SK-N-SH treated with all-trans-retinoic acid at 6 μM for 48 hours (cell line): ENCODE measurements at regions not wholly inside any gene's neighbourhood (a gene's known extent, or its start where the extent isn't known, plus 50 kb on each side); places are given as distances from the start of the nearest gene placed in this dataset.
A peak's percentile ranks its signal among the peaks of the same experiment; 100 is the strongest.

ENCODE experiments used
- ATAC-seq: fragments of 200-7000 bp; cut with Tn5 transposase; 3 replicates; pipeline ENCODE4 v1.9.1; 2020; ENCODE audit warnings: mild to moderate bottlenecking, moderate library complexity
- ARNTL ChIP-seq: fragments of 450-650 bp; formaldehyde crosslinking; IDR thresholded peaks from 2 replicates; pipeline ENCODE4 v1.5.0; 2020; ENCODE audit warnings: low read depth, mild to moderate bottlenecking, moderate library complexity, borderline replicate concordance
- BACH2 ChIP-seq: fragments of 250-450 bp; sonication (Bioruptor Pico); IDR thresholded peaks from 2 replicates; pipeline ENCODE4 v1.9.0; 2021; ENCODE audit warnings: mild to moderate bottlenecking, borderline replicate concordance
- ESRRG ChIP-seq: fragments of 250-450 bp; sonication (Bioruptor Pico); IDR thresholded peaks from 2 replicates; pipeline ENCODE4 v1.6.1; 2021; ENCODE audit warnings: mild to moderate bottlenecking
- GLIS3 ChIP-seq: fragments of 250-450 bp; sonication (Bioruptor Pico); IDR thresholded peaks from 2 replicates; pipeline ENCODE4 v1.5.0; 2020; ENCODE audit warnings: mild to moderate bottlenecking, moderate library complexity
- ISL1 ChIP-seq: fragments of 250-450 bp; sonication (Bioruptor Pico); IDR thresholded peaks from 2 replicates; pipeline ENCODE4 v2.1.2; 2022; ENCODE audit warnings: mild to moderate bottlenecking, moderate library complexity
- OSR1 ChIP-seq: fragments of 250-450 bp; sonication (Bioruptor Pico); IDR thresholded peaks from 2 replicates; pipeline ENCODE4 v1.8.0; 2022; ENCODE audit warnings: moderate library complexity, mild to moderate bottlenecking, inconsistent platforms
- PPARA ChIP-seq: fragments of 250-450 bp; sonication (Bioruptor Pico); IDR thresholded peaks from 2 replicates; pipeline ENCODE4 v1.5.0; 2020; ENCODE audit warnings: mild to moderate bottlenecking, borderline replicate concordance
- RARB ChIP-seq: fragments of 250-450 bp; sonication (Bioruptor Pico); IDR thresholded peaks from 2 replicates; pipeline ENCODE4 v1.8.0; 2021; ENCODE audit warnings: mild to moderate bottlenecking, moderate library complexity
- SNAI2 ChIP-seq: fragments of 250-450 bp; sonication (Bioruptor Pico); IDR thresholded peaks from 2 replicates; pipeline ENCODE4 v1.5.0; 2020; ENCODE audit warnings: mild to moderate bottlenecking, moderate library complexity
- TCF4 ChIP-seq: fragments of 250-450 bp; sonication (Bioruptor Pico); IDR thresholded peaks from 2 replicates; pipeline ENCODE4 v1.8.0; 2021; ENCODE audit warnings: mild to moderate bottlenecking, moderate library complexity, borderline replicate concordance
- TOX ChIP-seq: fragments of 250-450 bp; sonication (Bioruptor Pico); IDR thresholded peaks from 2 replicates; pipeline ENCODE4 v1.8.0; 2021; ENCODE audit warnings: mild to moderate bottlenecking, moderate library complexity, borderline replicate concordance
- ZC3H10 ChIP-seq: fragments of 250-450 bp; sonication (Bioruptor Pico); IDR thresholded peaks from 2 replicates; pipeline ENCODE4 v1.5.1; 2021; ENCODE audit warnings: mild to moderate bottlenecking, moderate library complexity
- ZFP30 ChIP-seq: fragments of 450-650 bp; formaldehyde crosslinking; IDR thresholded peaks from 2 replicates; pipeline ENCODE4 v1.5.0; 2022; ENCODE audit warnings: mild to moderate bottlenecking, moderate library complexity
- ZNF565 ChIP-seq: fragments of 450-650 bp; formaldehyde crosslinking; conservative IDR thresholded peaks from 2 replicates; pipeline ENCODE4 v1.5.0; 2020; ENCODE audit warnings: low read depth, mild to moderate bottlenecking, moderate library complexity
- ZNF70 ChIP-seq: fragments of 450-650 bp; formaldehyde crosslinking; IDR thresholded peaks from 2 replicates; pipeline ENCODE4 v1.5.0; 2020; ENCODE audit warnings: mild to moderate bottlenecking, moderate library complexity
- ZNF8 ChIP-seq: fragments of 450-650 bp; formaldehyde crosslinking; IDR thresholded peaks from 2 replicates; pipeline ENCODE4 v1.5.0; 2020; ENCODE audit warnings: mild to moderate bottlenecking, moderate library complexity
- TF ChIP-seq, protein P1 (sequence below): fragments of 250-450 bp; sonication (Bioruptor Pico); IDR thresholded peaks from 2 replicates; pipeline ENCODE4 v1.5.1; 2020; ENCODE audit warnings: low read depth, mild to moderate bottlenecking, moderate library complexity
- TF ChIP-seq, protein P2 (sequence below): fragments of 250-450 bp; sonication (Bioruptor Pico); IDR thresholded peaks from 2 replicates; pipeline ENCODE4 v1.8.0; 2020; ENCODE audit warnings: mild to moderate bottlenecking, moderate library complexity, borderline replicate concordance
- TF ChIP-seq, protein P3 (sequence below): fragments of 250-450 bp; sonication (Bioruptor Pico); IDR thresholded peaks from 2 replicates; pipeline ENCODE4 v1.5.1; 2021; ENCODE audit warnings: mild to moderate bottlenecking, moderate library complexity
- TF ChIP-seq, protein P4 (sequence below): fragments of 250-450 bp; sonication (Bioruptor Pico); IDR thresholded peaks from 2 replicates; pipeline ENCODE4 v1.8.0; 2021; ENCODE audit warnings: low read depth, mild to moderate bottlenecking, moderate library complexity, borderline replicate concordance

GRCh38 chr6:54716877-54717276 lies 129.7 kb upstream of the FAM83B start:
- ATAC-seq: peak; percentile 51; the same call in 2 of the 3 replicates
- no peak for TF ChIP-seq OSR1 (CRISPR knock-in tag)
- no peak for TF ChIP-seq BACH2
- no peak for TF ChIP-seq ZC3H10 (CRISPR knock-in tag)
- TF ChIP-seq, protein P1, sequence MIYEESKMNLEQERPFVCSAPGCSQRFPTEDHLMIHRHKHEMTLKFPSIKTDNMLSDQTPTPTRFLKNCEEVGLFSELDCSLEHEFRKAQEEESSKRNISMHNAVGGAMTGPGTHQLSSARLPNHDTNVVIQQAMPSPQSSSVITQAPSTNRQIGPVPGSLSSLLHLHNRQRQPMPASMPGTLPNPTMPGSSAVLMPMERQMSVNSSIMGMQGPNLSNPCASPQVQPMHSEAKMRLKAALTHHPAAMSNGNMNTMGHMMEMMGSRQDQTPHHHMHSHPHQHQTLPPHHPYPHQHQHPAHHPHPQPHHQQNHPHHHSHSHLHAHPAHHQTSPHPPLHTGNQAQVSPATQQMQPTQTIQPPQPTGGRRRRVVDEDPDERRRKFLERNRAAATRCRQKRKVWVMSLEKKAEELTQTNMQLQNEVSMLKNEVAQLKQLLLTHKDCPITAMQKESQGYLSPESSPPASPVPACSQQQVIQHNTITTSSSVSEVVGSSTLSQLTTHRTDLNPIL (CRISPR knock-in tag): no peak
- TF ChIP-seq PPARA (CRISPR knock-in tag): no peak
- no peak for TF ChIP-seq TOX
- TF ChIP-seq, protein P2, sequence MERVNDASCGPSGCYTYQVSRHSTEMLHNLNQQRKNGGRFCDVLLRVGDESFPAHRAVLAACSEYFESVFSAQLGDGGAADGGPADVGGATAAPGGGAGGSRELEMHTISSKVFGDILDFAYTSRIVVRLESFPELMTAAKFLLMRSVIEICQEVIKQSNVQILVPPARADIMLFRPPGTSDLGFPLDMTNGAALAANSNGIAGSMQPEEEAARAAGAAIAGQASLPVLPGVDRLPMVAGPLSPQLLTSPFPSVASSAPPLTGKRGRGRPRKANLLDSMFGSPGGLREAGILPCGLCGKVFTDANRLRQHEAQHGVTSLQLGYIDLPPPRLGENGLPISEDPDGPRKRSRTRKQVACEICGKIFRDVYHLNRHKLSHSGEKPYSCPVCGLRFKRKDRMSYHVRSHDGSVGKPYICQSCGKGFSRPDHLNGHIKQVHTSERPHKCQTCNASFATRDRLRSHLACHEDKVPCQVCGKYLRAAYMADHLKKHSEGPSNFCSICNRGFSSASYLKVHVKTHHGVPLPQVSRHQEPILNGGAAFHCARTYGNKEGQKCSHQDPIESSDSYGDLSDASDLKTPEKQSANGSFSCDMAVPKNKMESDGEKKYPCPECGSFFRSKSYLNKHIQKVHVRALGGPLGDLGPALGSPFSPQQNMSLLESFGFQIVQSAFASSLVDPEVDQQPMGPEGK: no peak
- TF ChIP-seq ZFP30 (CRISPR knock-in tag): no peak
- TF ChIP-seq, protein P3, sequence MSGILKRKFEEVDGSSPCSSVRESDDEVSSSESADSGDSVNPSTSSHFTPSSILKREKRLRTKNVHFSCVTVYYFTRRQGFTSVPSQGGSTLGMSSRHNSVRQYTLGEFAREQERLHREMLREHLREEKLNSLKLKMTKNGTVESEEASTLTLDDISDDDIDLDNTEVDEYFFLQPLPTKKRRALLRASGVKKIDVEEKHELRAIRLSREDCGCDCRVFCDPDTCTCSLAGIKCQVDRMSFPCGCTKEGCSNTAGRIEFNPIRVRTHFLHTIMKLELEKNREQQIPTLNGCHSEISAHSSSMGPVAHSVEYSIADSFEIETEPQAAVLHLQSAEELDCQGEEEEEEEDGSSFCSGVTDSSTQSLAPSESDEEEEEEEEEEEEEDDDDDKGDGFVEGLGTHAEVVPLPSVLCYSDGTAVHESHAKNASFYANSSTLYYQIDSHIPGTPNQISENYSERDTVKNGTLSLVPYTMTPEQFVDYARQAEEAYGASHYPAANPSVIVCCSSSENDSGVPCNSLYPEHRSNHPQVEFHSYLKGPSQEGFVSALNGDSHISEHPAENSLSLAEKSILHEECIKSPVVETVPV (CRISPR knock-in tag): no peak
- TF ChIP-seq, all 23 proteins: peak for 0

- TF ChIP-seq, protein P4, sequence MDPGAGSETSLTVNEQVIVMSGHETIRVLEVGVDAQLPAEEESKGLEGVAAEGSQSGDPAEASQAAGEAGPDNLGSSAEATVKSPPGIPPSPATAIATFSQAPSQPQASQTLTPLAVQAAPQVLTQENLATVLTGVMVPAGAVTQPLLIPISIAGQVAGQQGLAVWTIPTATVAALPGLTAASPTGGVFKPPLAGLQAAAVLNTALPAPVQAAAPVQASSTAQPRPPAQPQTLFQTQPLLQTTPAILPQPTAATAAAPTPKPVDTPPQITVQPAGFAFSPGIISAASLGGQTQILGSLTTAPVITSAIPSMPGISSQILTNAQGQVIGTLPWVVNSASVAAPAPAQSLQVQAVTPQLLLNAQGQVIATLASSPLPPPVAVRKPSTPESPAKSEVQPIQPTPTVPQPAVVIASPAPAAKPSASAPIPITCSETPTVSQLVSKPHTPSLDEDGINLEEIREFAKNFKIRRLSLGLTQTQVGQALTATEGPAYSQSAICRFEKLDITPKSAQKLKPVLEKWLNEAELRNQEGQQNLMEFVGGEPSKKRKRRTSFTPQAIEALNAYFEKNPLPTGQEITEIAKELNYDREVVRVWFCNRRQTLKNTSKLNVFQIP: no peak
- TF ChIP-seq ARNTL: no peak
- no peak for TF ChIP-seq ZNF70 (CRISPR knock-in tag)
- TF ChIP-seq, protein P2: no peak
- TF ChIP-seq PPARA (CRISPR knock-in tag): no peak
- TF ChIP-seq ESRRG (CRISPR knock-in tag): no peak
- TF ChIP-seq TOX: no peak
- no peak for TF ChIP-seq ZNF565 (CRISPR knock-in tag)
- no peak for TF ChIP-seq TCF4 (CRISPR knock-in tag)
- no peak for TF ChIP-seq SNAI2
- TF ChIP-seq BACH2: no peak
- TF ChIP-seq ISL1 (CRISPR knock-in tag): no peak
- no peak for TF ChIP-seq ZNF8 (CRISPR knock-in tag)
- TF ChIP-seq, protein P3 (CRISPR knock-in tag): no peak
- TF ChIP-seq OSR1 (CRISPR knock-in tag): no peak
- no peak for TF ChIP-seq ZC3H10 (CRISPR knock-in tag)
- TF ChIP-seq ZFP30 (CRISPR knock-in tag): no peak
- ATAC-seq: peak; percentile 87
Observed at GRCh38 chr6:54717849-54718455, 128.6 kb upstream of the FAM83B start.

DNA sequence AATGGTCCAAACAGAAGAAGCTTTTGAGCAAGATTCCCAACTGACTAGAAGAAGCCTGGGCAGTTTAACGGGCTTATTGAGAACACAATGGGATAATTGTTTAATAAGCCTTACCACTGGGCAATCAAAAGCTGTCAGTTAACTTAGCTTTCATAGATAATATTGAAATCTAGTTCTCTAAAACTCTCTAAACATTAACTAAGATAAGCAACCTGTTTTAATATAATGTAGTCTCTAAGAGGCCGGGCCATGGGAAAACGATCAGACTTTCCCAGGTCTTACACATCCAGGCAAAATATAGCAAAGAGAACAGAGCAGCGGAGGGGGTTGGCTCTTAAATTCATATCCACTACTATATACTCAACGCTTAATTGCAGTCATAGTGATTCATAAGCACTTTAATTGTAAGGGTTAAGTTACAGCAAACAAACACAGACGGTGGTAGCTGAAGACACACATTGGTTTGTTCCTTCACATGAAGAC lies 128.0 kb upstream of the FAM83B start:
- no peak for ATAC-seq
- TF ChIP-seq ARNTL (no peak), ZC3H10 (CRISPR knock-in tag) (no peak), RARB (no peak), OSR1 (CRISPR knock-in tag) (no peak), ZNF565 (CRISPR knock-in tag) (no peak), SNAI2 (no peak), GLIS3 (CRISPR knock-in tag) (no peak), TOX (no peak), ZNF8 (CRISPR knock-in tag) (no peak), TCF4 (CRISPR knock-in tag) (no peak), ZNF70 (CRISPR knock-in tag) (no peak), ESRRG (CRISPR knock-in tag) (no peak)
- TF ChIP-seq, protein P1 (CRISPR knock-in tag): no peak
- TF ChIP-seq, protein P2: no peak
- TF ChIP-seq, protein P3 (CRISPR knock-in tag): no peak
- TF ChIP-seq, all 23 proteins: peak for 0
